ENCODE measurements at regions not wholly inside any gene's neighbourhood (a gene's known extent, or its start where the extent isn't known, plus 50 kb on each side); places are given as distances from the start of the nearest gene placed in this dataset.
A peak's percentile ranks its signal among the peaks of the same experiment; 100 is the strongest.
"Not testable (repeated sequence)": the region's sequence is repeated elsewhere in the genome, so short reads cannot be mapped to it uniquely, and the experiment has no call there.

GRCh38 chr7:140261522-140261921, 84.7 kb upstream of the KDM7A start:
- Mint-ChIP-seq H3K4me3 (no peak overlapping the region), H3K27ac (no peak overlapping the region), H3K4me1 (peaks cover 27% of the 10 kb centered on the region), H3K27me3 (no peaks in the 10 kb centered on the region), H3K36me3 (ENCODE audit: low read depth) (no peaks in the 10 kb centered on the region), H3K9me3 (ENCODE audit: low read depth) (peaks cover 4% of the 10 kb centered on the region)
- DNase-seq (no peak), ATAC-seq (no peak)
- CTCF ChIA-PET: no interaction called here
- intact Hi-C loops (cut with DNase I, micrococcal nuclease): no loop called here
- POLR2A ChIA-PET: interaction anchor here (0.6 kb wide), 1 partner anchor 47 kb away, joined by 3 read pairs; no protein-coding TSS in a partner anchor

- Mint-ChIP-seq H3K27ac (no peak overlapping the region), H3K4me3 (no peak overlapping the region), H3K27me3 (no peaks in the 10 kb centered on the region), H3K36me3 (ENCODE audit: low read depth) (no peaks in the 10 kb centered on the region), H3K4me1 (peaks cover 27% of the 10 kb centered on the region), H3K9me3 (ENCODE audit: low read depth) (peaks cover 4% of the 10 kb centered on the region)
- intact Hi-C loops (cut with DNase I, micrococcal nuclease): no loop called here
- no peak for DNase-seq
- CTCF ChIA-PET: no interaction called here
- POLR2A ChIA-PET: no interaction called here
- no peak for ATAC-seq
Measured at GRCh38 chr7:140261105-140261486, 84.3 kb upstream of the KDM7A start.

- no peak for DNase-seq
- H3K9me3 Mint-ChIP-seq (ENCODE audit: low read depth): peaks cover 4% of the 10 kb centered on the region
- no peak overlapping the region for H3K27ac Mint-ChIP-seq
- ChIA-PET POLR2A (no interaction called here), CTCF (no interaction called here)
- intact Hi-C loops (cut with DNase I, micrococcal nuclease): no loop called here
- peaks cover 27% of the 10 kb centered on the region for H3K4me1 Mint-ChIP-seq
- no peaks in the 10 kb centered on the region for H3K36me3 Mint-ChIP-seq (ENCODE audit: low read depth)
- H3K27me3 Mint-ChIP-seq: no peaks in the 10 kb centered on the region
- H3K4me3 Mint-ChIP-seq: no peak overlapping the region
- ATAC-seq: no peak
Measured at GRCh38 chr7:140260352-140261104, 83.7 kb upstream of the KDM7A start.

- H3K36me3 Mint-ChIP-seq (ENCODE audit: low read depth); H3K27ac Mint-ChIP-seq; ATAC-seq; CTCF ChIA-PET; H3K4me3 Mint-ChIP-seq; POLR2A ChIA-PET; intact Hi-C loops (cut with DNase I, micrococcal nuclease); H3K27me3 Mint-ChIP-seq; DNase-seq; H3K9me3 Mint-ChIP-seq (ENCODE audit: low read depth): not testable (repeated sequence)
- peaks cover 26% of the 10 kb centered on the region for H3K4me1 Mint-ChIP-seq
Measured at GRCh38 chr7:140257278-140257677, 80.5 kb upstream of the KDM7A start.

- CTCF ChIA-PET: interaction anchor here (2.5 kb wide), 1 partner anchor 8 kb away, joined by 15 read pairs; no protein-coding TSS in a partner anchor
- H3K9me3 Mint-ChIP-seq (ENCODE audit: low read depth); POLR2A ChIA-PET; H3K36me3 Mint-ChIP-seq (ENCODE audit: low read depth); DNase-seq; ATAC-seq; H3K27me3 Mint-ChIP-seq; H3K4me3 Mint-ChIP-seq; H3K27ac Mint-ChIP-seq: not testable (repeated sequence)
- intact Hi-C loops (cut with DNase I, micrococcal nuclease): loop anchor here in 1 of 2 experiments (5.0 kb wide), 1 partner anchor 78 kb away; the partner anchor contains the start of gene KDM7A
- H3K4me1 Mint-ChIP-seq: peaks cover 20% of the 10 kb centered on the region
Measured at GRCh38 chr7:140254976-140255375, 78.2 kb upstream of the KDM7A start.

GRCh38 chr7:140249036-140249806, 72.4 kb upstream of the KDM7A start:
- Mint-ChIP-seq H3K36me3 (ENCODE audit: low read depth) (no peaks in the 10 kb centered on the region), H3K27me3 (no peaks in the 10 kb centered on the region), H3K4me3 (no peak overlapping the region), H3K4me1 (peaks cover 20% of the 10 kb centered on the region), H3K9me3 (ENCODE audit: low read depth) (no peaks in the 10 kb centered on the region), H3K27ac (no peak overlapping the region)
- intact Hi-C loops (cut with DNase I, micrococcal nuclease): no loop called here
- DNase-seq (no peak), ATAC-seq (no peak)
- CTCF ChIA-PET: interaction anchor here (0.6 to 1.2 kb wide), 5 partner anchors 14 to 426 kb away, joined by 3 read pairs; no protein-coding TSS in a partner anchor
- POLR2A ChIA-PET: no interaction called here

GRCh38 chr7:140247559-140247958, 70.8 kb upstream of the KDM7A start:
- H3K4me1 Mint-ChIP-seq: peaks cover 10% of the 10 kb centered on the region
- H3K9me3 Mint-ChIP-seq (ENCODE audit: low read depth): no peaks in the 10 kb centered on the region
- ATAC-seq (no peak), DNase-seq (no peak)
- no peak overlapping the region for H3K4me3 Mint-ChIP-seq
- H3K36me3 Mint-ChIP-seq (ENCODE audit: low read depth): no peaks in the 10 kb centered on the region
- intact Hi-C loops (cut with DNase I, micrococcal nuclease): loop anchor here in 1 of 2 experiments (2.0 kb wide), 1 partner anchor 15 kb away; no protein-coding TSS in a partner anchor
- H3K27me3 Mint-ChIP-seq: no peaks in the 10 kb centered on the region
- POLR2A ChIA-PET: no interaction called here
- CTCF ChIA-PET: no interaction called here
- no peak overlapping the region for H3K27ac Mint-ChIP-seq

GRCh38 chr7:140245611-140246105, 68.9 kb upstream of the KDM7A start:
- Mint-ChIP-seq H3K27ac (no peak overlapping the region), H3K27me3 (no peaks in the 10 kb centered on the region), H3K9me3 (ENCODE audit: low read depth) (no peaks in the 10 kb centered on the region), H3K4me3 (no peak overlapping the region), H3K4me1 (peaks cover 10% of the 10 kb centered on the region), H3K36me3 (ENCODE audit: low read depth) (no peaks in the 10 kb centered on the region)
- ChIA-PET CTCF (interaction anchor here (1.4 kb wide), 1 partner anchor 201 kb away, joined by 3 read pairs; no protein-coding TSS in a partner anchor), POLR2A (no interaction called here)
- DNase-seq (no peak), ATAC-seq (no peak)
- intact Hi-C loops (cut with DNase I, micrococcal nuclease): loop anchor here in 1 of 2 experiments (2.0 kb wide), 1 partner anchor 13 kb away; no protein-coding TSS in a partner anchor

GRCh38 chr7:140242057-140243031, 65.6 kb upstream of the KDM7A start:
- Mint-ChIP-seq H3K4me1 (peaks cover 10% of the 10 kb centered on the region), H3K27me3 (no peaks in the 10 kb centered on the region), H3K9me3 (ENCODE audit: low read depth) (no peaks in the 10 kb centered on the region), H3K36me3 (ENCODE audit: low read depth) (no peaks in the 10 kb centered on the region), H3K27ac (peak overlapping the region; percentile 49), H3K4me3 (no peak overlapping the region)
- intact Hi-C loops (cut with DNase I, micrococcal nuclease): no loop called here
- ChIA-PET POLR2A (no interaction called here), CTCF (interaction anchor here (0.6 to 1.8 kb wide), 8 partner anchors 11 to 810 kb away, joined by 3 to 6 read pairs (median 4); no protein-coding TSS in a partner anchor)
- DNase-seq (no peak), ATAC-seq (peak; percentile 84)

- Mint-ChIP-seq H3K4me3 (no peak overlapping the region), H3K36me3 (ENCODE audit: low read depth) (no peaks in the 10 kb centered on the region), H3K4me1 (peaks cover 10% of the 10 kb centered on the region), H3K27ac (no peak overlapping the region), H3K27me3 (no peaks in the 10 kb centered on the region), H3K9me3 (ENCODE audit: low read depth) (no peaks in the 10 kb centered on the region)
- DNase-seq (peak; percentile 51), ATAC-seq (peak; percentile 45)
- CTCF ChIA-PET: no interaction called here
- POLR2A ChIA-PET: no interaction called here
- intact Hi-C loops (cut with DNase I, micrococcal nuclease): no loop called here
Measured at GRCh38 chr7:140239653-140239935, 62.8 kb upstream of the KDM7A start.
